Lung (tissue), 11 donors: ENCODE measurements at regions not wholly inside any gene's neighbourhood (a gene's known extent, or its start where the extent isn't known, plus 50 kb on each side); places are given as distances from the start of the nearest gene placed in this dataset.

Experiments
- ATAC-seq: fragments of 200-7000 bp; cut with Tn5 transposase; one replicate; pipeline ENCODE4 v1.9.1; 2020; ENCODE audit warnings: moderate number of reproducible peaks; ENCODE audit not compliant: insufficient read depth, low FRiP score
- DNase-seq, 3 donors: peaks; one replicate each; pipeline ENCODE4 v3.0.0-alpha.2; 2013 to 2017
- H3K27ac ChIP-seq, 2 donors: one replicate each; pipeline ENCODE4 v1.5.1; 2013; ENCODE audit warnings: mild to moderate bottlenecking in 2 of 2, moderate library complexity in 2 of 2, control low read depth in 1 of 2, inconsistent platforms in 1 of 2, low read depth in 1 of 2, low read length in 1 of 2
- H3K27me3 ChIP-seq, 3 donors: one replicate each; pipeline ENCODE4 v1.5.1; 2013; ENCODE audit warnings: low read length in 2 of 3; ENCODE audit not compliant: control insufficient read depth in 3 of 3, insufficient read depth in 3 of 3
- H3K36me3 ChIP-seq, 4 donors: one replicate each; pipeline ENCODE4 v1.5.1; 2013; ENCODE audit warnings: low read length in 4 of 4, mild to moderate bottlenecking in 1 of 4, moderate library complexity in 1 of 4; ENCODE audit not compliant: control insufficient read depth in 4 of 4, insufficient read depth in 4 of 4
- H3K4me1 ChIP-seq, 5 donors: one replicate each; pipeline ENCODE4 v1.5.1; 2013; ENCODE audit warnings: low read length in 5 of 5, mild to moderate bottlenecking in 2 of 5, moderate library complexity in 1 of 5; ENCODE audit not compliant: control insufficient read depth in 5 of 5, insufficient read depth in 5 of 5
- H3K4me3 ChIP-seq: one replicate; pipeline ENCODE4 v1.5.1; 2013; ENCODE audit warnings: mild to moderate bottlenecking, control low read depth, moderate library complexity
- H3K9ac ChIP-seq, 2 donors: one replicate each; pipeline ENCODE4 v1.5.1; 2013; ENCODE audit warnings: low read length in 2 of 2, control low read depth in 1 of 2; ENCODE audit not compliant: insufficient read depth in 1 of 2
- H3K9me3 ChIP-seq, 4 donors: one replicate each; pipeline ENCODE4 v1.5.1; 2013; ENCODE audit warnings: low read length in 3 of 4, mild to moderate bottlenecking in 1 of 4, moderate library complexity in 1 of 4; ENCODE audit not compliant: control insufficient read depth in 4 of 4, insufficient read depth in 3 of 4
- CTCF ChIP-seq: IDR thresholded peaks from 2 replicates; pipeline ENCODE4 v1.5.1; 2012; ENCODE audit warnings: mild to moderate bottlenecking; ENCODE audit errors: control extremely low read depth, extremely low read depth
- WGBS, 2 donors: extraction: QIAGEN DNeasy Blood & Tissue Kit; methylation state at CpG; one replicate each; pipeline ENCODE4 v1.1.7; 2013; 5-methylcytosine and 5-hydroxymethylcytosine counted together
- donor health status: control.
- donor health status: control.
- donor health status: Bipolar disorder and iron deficiency.
- donor health status: healthy.
- donor health status: DM: yes; HTN: yes; CAD: no.

GRCh38 chr1:218646288-218646687, 301.2 kb downstream of the TGFB2 start:
- Histone ChIP-seq H3K4me1 (peaks cover 0 to 6% (median 2%) of the 10 kb centered on the region in 5 donors), H3K27ac (no peak overlapping the region), H3K36me3 (no peaks in the 10 kb centered on the region), H3K4me3 (no peak overlapping the region), H3K9ac (no peak overlapping the region), H3K9me3 (peaks cover 0 to 3% (median 0%) of the 10 kb centered on the region in 4 donors), H3K27me3 (no peaks in the 10 kb centered on the region)
- DNase-seq: no peak
- 70 to 88% methylated on average over 4 of the region's 4 CpGs for WGBS, 2 donors
- no peak for ATAC-seq
- TF ChIP-seq CTCF: no peak

GRCh38 chr1:218656301-218657037, 311.3 kb downstream of the TGFB2 start:
- no peak for DNase-seq

GRCh38 chr1:218658269-218658668, 313.1 kb downstream of the TGFB2 start:
- peaks cover 0 to 10% (median 0%) of the 10 kb centered on the region in 5 donors for H3K4me1 ChIP-seq
- no peak for DNase-seq
- no peaks in the 10 kb centered on the region for H3K36me3 ChIP-seq
- no peaks in the 10 kb centered on the region for H3K9me3 ChIP-seq
- no peak overlapping the region for H3K4me3 ChIP-seq
- WGBS, 2 donors: 84 to 90% methylated on average over 2 of the region's 2 CpGs
- H3K27me3 ChIP-seq: no peaks in the 10 kb centered on the region
- no peak for ATAC-seq
- TF ChIP-seq CTCF: no peak
- H3K9ac ChIP-seq: no peak overlapping the region
- H3K27ac ChIP-seq: no peak overlapping the region

More at GRCh38 chr1:218656301-218657037, 311.3 kb downstream of the TGFB2 start:
- no peak for TF ChIP-seq CTCF
- H3K9me3 ChIP-seq: no peaks in the 10 kb centered on the region
- H3K4me1 ChIP-seq: peaks cover 0 to 10% (median 0%) of the 10 kb centered on the region in 5 donors
- no peak overlapping the region for H3K9ac ChIP-seq
- no peak overlapping the region for H3K27ac ChIP-seq
- H3K36me3 ChIP-seq: no peaks in the 10 kb centered on the region
- WGBS, 2 donors: 82 to 83% methylated on average over 3 of the region's 3 CpGs
- ATAC-seq: no peak
- no peak overlapping the region for H3K4me3 ChIP-seq
- H3K27me3 ChIP-seq: no peaks in the 10 kb centered on the region
